H1 (cell line): ENCODE measurements at regions not wholly inside any gene's neighbourhood (a gene's known extent, or its start where the extent isn't known, plus 50 kb on each side); places are given as distances from the start of the nearest gene placed in this dataset.

Source experiments
- CHD7 ChIP-seq: fragments of 300-600 bp; sonication (generic); IDR thresholded peaks from 2 replicates; pipeline ENCODE4 v1.7.1; 2012; ENCODE audit warnings: low read length, moderate library complexity, mild to moderate bottlenecking, inconsistent platforms; ENCODE audit not compliant: insufficient replicate concordance

DNA sequence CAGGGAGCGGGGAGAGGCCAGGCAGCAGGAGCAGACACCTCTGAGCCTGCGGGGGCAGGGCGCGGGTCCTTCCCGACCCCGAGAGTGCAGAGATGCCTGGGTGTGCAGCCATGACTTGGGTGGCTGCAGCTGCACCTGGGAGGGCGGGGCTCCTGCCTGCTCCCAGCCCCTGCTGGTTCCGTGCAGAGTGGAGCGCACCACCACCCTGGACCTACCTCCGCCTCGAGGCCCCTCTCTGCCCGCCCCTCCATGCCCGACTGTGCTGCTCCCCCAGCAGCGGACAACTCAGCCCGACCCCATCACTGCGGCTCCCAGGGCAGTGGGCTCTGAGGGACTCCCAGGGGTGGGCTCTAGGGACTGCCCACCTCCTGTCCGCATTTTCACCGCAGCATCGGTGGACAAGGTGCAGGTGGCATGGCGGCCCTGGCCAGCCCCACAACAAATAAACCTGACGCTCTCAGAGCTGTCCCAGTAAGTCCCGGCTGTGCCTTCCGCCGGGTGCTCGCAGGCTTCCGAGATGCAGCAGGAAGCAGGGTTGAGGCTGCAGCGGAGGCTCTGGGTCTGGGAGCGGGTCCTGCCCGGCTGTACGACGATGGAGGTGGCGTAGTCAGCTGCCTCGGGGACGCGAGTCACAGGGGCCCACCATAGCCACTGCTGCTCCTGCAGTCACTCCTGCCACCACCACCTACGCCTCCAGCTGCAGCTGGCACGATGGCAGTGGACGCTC, 392.0 kb upstream of the CCDC196 start (continued):
- no peak for TF ChIP-seq CHD7
